ENCODE measurements at regions not wholly inside any gene's neighbourhood (a gene's known extent, or its start where the extent isn't known, plus 50 kb on each side); places are given as distances from the start of the nearest gene placed in this dataset.

DNA sequence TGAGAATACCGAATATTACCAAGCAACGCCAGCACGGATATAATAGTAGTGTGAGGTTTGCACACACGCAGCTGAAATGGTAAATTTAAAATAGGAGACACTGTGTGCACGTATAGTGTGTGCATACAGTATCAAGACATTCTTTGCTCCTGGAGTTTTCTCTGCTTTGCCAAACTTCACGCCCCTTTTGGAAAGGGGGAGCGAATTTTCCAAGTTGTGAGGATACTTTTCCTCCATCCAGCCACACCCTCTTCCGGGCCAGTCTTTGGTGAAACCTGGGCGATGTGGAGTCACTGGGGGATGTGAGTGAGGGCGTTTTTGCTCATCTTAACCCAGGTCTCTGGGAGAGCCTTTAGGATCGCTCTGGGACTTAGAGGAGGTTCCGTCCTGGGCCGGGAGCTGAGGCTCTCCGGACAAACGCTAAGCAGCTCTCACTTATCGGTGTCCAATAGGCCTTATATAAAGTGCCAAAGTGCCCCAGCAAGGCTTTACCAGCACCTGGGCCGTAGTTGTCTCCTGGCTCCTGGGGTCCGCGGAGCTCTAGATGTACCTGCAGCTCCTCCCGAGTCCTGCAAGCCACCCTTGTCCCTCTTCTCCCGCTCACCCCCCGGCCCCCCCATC, 160.0 kb upstream of the MKI67 start:
- DNase-seq = no peak

DNA sequence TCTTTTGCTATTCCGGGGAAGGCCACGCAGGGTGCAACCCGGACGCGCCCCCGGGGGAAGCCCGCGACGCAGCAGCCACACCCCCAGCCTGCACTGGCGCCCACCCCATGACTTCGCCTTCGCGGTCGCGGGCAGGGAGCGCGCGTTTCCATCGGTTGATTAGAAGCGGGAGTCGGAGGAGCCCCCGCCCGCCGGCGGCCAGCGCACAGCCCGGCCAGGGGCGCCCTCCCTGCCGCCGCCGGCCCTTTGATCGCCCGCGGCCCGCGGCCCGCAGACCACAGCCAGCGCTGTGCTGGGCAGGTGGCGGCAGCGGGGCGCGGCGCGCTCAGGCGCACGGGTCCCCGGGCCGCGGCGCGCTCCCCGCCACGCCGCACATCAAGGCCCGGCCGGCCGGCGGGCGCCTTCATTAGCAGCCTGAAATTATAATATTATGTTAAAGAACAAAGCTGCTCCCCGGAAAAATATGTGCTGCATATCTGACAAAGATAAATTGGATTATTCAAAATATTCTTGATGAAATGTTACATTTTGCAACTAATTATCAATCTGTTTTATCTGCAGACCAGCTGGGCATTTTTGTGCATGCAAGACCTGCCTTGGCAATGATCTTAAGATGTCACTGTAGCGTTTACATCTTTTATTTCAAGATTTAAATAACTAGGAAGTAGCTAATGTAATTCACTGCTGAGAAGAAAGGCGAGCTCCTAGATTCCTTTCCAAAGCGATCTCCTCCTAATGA, 160.7 kb upstream of the MKI67 start:
- no peak for DNase-seq

DNA sequence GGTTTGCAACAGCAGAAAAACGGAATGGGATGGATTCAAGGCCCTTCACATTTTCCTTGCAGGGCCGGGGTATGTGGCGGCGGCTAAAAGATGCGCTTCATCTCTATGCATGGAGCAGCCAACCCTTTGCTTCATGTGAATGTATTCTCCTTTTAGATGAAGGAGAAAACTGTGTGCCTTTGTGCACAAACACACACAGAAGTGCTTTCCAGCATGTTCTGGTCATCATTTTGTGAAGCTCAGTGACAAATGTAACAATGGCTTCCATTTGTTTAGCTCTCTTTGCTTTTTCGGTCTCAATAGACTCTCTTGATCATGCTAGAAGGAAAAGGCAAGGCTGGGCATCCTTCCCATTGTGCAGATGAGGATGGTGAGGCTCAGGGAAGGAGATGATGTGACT, 161.7 kb upstream of the MKI67 start:
- no peak for DNase-seq

DNA sequence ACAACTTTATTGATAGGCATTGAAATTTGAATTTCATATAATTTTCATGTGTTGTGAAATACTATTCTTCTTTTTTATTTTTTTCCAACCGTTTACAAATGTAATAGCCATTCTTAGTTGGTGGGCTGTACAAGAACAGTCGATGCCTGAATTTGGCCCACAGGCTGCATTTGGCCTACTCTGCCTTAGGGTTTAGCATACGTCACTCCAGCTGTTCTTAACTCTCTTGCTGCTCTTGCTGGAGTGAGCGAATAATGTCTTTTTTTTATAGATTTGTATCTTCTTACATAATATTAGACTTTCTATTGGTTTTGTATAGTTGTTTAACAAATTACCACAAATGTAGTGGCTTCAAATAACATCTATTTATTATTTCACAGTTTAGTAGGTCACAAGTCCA, 163.4 kb upstream of the MKI67 start:
- DNase-seq = no peak

DNA sequence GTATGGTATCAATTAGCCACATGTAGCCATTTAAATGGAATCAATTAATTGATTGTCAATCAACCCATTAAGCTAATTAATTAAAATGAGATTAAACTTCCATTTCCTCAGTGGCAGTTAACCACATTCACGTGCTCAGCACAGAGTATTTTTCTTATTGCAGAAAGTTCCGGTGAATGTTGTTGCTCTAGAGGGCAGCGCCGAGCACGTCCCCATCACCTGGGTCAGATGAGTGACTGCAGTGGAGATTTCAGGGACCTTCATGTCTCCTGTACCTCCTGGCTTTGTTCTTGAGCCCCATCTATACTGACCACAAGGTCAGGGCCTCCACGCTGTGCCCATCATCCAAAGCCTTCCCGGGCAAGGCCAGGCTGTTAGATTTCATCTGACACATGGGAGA, 168.8 kb upstream of the MKI67 start:
- DNase-seq = no peak

DNA sequence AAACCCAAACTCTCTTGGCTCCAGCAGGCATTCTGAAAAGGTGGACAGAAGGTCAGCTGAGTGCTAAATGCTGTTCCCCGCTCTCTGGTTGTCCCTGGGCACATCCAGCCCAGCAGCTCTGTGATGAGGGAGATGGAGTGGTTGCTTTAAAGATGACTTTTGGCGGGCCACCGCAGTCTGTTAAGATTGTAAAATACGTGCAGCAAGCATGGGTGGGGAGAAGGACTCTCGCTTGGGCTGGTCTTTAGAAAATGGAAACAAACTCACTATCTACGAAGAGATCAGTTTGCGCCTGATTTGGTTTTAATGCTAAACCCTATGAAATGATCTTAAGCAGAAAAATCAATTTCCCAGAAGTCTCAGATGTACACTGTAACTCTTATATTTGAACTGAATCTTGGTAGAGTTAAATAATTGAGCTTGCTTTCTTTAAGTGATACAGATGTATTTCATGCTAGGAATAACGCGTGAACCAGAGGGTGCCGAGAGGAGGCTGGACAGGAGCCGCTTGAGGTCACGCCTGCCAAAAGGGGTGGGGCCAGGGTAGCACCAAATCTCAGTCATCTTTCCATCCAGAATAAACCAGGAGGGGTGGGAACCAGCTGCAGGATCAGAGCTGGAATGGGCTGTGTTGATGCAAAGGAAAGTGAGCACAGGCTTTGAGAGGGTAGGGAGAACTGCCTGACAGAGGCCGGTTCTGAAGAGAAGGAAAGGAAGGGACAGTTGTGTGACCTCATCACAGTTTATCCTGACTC, 170.2 kb upstream of the MKI67 start:
- DNase-seq = no peak

DNA sequence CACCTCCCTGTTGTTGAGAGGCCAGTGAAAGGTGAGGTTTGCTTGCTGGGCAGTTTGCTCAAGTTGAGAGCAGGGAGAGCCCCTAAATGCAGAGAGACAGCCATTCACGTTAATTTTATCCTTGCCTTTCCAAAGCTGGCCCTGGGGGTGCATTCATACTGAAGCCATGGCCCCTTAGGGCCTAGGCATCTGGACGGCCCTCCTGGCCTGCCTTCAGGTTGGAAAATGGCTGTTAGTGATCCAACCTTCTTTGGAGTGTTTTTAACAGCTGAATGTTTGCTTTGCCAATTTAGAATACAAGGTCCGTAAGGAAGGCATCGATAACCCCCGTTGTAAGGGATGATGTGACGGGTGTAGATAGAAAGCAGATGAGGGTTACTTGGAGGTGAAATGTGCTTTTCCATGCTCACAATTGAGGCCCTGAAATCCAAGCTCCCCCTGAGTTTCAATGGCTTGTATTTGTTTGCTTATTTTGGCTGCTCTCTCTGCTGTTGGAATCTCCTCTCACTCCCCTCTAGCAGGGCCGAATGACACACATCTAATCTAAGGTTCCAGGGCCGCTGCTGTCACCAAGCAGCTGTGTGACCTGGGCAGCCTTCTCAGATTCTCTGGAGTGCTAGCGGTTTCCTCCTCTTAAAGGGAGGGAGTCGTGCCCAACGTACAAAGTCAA, 171.6 kb upstream of the MKI67 start:
- DNase-seq = no peak

DNA sequence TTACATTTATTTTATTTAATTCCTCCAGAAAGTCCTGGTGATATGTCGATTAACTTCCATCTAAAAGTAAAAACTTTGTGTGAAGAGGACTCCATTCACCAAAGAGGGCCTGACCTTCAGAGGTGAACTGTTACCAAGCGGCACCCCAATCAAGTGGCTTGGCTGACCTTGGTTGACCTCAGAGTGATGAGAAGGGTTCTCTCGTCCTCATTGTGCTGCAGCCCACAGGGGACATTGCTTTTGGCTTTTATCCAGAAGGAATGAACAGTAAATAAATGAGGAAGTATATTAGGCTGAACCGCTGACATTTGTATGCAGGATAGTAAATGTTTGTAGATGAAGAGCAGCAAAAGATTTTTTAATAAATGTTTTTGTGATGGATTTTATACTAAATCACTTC, 172.4 kb upstream of the MKI67 start:
- DNase-seq = no peak

DNA sequence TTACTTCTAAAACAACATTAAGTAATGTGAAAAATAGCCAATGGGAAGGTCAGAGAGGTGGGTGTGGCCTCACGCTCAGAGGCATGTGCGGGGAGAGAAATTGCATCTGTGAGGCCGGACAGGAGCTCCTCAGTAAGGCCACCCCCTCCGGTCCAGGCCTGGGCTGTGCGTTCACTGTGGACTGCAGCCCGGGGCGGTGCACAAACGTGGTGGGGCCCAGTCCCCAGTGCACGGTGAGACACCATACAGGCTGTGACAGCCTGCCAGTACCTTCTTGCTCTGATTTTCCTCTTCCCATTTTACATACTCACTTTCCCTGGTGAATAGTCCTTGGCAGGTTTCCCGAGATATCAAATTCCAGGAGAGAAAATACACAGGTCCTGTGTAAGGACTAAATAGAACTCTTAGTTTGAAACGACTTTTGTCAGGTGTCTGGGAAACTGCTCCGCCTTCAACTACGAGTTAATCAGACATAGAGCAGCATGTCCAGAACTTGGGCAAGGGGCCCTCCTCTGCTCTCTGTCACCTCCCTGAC, 174.1 kb upstream of the MKI67 start:
- no peak for DNase-seq

DNA sequence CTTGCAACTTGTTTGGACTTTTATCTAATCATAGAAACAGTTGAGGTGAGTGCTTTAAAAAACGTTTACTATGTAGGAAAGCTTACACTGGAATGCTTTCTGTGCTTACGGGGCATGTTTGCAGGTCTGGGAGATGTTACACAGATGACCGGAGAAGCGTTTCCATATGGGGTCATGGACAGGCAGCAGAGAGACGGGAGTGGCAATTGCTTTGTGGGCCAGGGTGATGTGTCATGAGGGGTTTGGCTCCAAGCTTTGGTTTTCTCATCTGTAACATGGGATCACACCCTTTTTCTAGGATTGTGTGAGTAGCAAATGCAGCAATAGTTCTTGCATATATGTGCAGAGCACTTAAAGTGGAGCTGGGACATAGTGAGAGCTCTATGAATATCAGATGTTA, 174.8 kb upstream of the MKI67 start:
- no peak for DNase-seq

DNA sequence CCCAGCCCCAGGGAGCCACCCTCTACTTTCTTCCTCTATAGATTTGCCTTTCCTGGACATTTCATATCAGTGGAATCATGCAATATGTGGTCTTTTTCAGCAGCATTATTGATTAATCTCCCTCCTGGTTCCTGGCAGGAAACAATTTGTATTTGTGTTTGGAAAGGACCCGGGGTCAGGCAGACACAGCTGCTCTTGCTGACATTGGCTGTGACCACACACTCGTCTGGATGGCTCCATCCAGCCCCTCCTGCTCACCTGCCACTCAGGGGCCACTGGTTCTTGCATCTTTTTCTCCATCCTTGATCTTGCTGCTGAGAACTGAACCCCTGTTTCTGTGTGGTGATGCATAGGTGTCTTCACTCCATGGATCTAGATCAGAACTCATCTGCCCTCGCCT, 176.6 kb upstream of the MKI67 start:
- no peak for DNase-seq

DNA sequence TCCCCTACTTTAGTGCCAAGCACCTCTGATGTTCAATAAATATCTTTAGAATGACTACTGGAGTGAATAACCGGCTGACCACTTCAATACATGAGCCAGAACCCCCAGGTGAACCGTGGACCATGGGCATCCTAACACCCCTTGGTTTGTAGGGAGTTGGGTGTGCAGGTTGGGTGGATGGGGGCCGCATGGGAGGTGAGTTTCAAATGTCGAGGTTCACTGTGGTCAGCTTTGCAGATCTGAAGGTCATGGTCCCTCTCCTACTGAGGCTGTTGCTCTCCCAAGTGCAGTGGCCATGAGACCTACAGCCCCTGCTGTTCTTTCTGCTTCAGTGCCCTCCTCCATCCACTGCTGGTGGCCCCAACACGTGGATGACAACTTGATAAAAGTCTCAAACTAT, 178.0 kb upstream of the MKI67 start:
- no peak for DNase-seq

DNA sequence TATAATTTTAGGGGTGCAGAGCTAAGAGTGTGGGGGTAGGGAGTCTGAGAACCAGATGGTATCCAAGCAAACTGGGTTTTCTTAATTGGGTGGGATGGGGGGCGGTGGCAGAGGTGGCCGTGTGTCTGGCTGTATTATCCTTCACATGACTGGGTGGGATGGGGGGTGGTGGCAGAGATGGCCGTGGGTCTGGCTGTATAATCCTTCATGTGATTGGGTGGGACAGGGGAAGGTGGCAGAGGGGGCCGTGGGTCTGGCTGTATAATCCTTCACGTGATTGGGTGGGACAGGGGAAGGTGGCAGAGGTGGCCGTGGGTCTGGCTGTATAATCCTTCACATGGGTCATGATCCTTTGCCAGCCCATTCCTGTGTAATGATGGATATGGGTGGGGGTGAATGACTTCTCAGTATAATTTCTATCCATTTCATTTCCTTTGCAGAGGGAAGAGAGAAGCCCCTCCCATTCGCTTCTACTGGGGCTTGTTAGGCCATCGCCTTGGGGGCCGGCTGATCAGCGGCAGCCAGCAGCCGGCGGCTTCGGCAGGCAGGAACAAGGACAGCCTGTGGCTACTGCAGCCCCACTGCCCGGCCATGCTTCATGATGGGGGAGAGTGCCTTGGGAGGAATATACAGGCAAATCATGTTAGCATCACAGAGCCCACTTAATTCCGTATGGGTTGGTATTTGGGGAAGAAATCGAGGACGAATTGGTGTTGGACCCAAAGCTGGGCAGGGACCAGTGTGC, 179.6 kb upstream of the MKI67 start:
- no peak for DNase-seq

DNA sequence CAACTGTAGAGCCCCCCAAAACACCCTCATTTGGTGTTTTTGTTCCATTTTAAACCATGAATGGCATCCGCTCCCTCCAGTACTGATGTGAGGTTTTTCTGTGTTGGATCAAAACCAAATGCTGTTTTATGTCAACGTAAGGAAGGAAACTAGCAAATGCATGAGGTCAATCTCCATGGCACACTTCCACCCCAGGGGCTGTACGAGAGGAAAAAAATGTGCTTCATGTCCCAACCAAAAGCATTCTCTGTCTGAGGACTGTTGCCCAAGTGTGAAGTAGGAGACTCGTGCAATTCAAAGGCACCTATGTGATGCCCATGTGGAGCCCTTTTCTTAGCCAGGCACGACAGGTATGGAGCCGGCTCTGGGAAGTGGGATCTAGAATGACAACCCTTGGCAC, 180.3 kb upstream of the MKI67 start:
- no peak for DNase-seq

DNA sequence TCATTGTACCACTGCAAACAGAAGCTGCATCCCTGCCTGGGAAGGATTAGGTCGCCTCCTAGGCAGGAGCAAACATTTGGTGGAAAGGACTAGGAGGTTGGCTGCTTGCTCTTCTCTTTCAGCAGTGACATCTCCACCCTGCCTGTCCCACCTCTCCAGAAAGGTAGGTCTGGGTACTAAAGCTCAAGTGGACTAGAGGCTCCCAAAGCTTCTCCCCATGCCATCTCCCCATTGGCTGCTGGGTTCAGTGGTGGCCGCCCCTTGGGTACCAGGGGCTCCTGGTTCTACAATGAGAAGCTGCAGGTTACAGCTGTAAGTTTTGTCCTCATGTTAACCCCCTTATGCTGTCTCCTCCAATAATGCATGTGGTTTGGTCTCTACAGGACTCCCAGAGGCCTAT, 180.7 kb upstream of the MKI67 start:
- no peak for DNase-seq

DNA sequence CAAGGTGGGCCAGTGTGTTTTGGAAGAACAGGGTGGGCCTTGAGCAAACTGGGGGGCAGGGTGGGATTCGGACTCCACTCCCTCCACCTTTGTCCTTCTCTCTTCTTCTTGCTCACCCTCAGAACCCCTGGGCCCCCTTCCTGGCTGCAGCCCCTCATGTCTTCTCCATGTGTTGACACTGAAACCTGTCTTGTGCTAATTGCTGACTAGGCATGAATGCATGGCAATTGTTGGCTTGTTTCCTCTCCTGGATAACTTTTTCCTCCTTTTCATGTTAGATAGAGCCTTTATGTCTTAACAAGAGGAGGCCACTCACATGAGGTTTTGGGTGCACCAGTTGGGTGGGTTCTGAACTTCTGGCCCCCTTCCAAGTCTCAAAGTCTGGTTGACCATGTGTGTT, 181.6 kb upstream of the MKI67 start:
- no peak for DNase-seq

DNA sequence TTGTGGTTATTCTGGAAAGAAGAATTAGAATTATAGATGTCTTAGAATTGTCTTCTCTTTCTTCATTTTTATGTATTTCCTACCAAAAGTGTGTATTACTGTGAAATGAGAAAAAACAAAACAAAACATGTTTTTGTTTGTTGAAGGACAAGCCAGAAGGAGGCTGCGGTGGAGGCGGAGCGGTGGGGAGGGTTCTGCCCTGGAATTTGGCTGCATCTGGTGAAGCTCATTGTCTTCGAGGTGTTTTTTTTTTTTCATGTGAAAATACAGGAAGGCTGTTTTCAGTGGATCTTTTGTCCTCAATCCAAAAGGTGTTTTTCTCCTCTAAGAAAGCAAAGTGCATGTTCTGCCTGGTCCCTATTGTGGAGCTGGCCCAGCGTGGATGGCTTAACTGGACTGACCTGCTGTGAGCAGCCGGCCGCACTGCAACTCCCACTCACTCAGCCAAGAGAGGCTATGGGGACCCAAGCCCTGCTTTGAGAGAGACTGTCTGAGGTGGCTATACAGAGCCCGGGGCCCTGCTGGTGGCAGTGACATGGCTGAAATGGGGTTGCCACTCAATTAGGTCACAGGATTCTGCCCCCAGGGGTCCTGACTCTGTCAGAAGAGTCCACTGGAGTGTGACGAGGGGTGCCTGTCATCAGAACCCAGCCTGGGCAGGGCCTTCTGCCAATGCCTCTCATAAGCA, 184.9 kb upstream of the MKI67 start:
- no peak for DNase-seq

DNA sequence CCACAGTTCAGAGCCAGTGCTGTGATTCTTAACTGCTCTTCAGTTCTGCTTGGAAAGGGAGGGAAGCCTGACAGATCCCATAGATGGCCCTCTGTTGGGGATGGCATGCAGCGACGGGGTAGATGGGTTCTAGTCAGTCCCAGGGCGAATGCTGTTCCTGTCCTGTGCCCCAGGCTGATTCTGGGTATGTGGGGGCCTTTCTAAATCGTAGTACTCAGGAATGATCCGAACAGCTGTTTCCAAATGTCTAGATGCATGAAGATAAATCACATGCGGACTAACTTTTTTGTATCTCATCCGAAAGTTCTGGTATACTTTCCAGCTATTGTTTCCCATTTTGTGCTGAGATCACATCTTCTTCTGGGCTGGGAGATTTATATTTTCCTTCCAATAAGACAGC, 186.0 kb upstream of the MKI67 start:
- no peak for DNase-seq

DNA sequence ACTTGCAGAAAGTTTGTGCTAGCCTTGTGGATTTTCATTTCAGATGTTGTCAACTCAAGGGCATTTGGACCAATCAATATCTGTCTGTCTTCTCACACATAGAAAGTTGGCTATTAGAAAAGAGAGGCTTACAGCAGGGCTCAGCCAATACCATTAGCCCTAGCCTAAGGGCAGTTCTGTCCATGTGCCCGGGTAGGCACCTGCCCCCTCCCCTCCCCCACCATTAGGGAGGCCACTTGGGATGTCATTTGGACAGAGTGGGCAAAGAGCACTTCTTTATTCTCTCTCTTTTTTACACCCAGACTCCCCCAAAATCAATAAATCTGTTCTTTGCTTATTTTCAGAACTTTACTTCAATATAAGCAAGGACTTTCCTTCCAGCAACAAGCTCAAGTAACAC, 188.5 kb upstream of the MKI67 start:
- DNase-seq = no peak

DNA sequence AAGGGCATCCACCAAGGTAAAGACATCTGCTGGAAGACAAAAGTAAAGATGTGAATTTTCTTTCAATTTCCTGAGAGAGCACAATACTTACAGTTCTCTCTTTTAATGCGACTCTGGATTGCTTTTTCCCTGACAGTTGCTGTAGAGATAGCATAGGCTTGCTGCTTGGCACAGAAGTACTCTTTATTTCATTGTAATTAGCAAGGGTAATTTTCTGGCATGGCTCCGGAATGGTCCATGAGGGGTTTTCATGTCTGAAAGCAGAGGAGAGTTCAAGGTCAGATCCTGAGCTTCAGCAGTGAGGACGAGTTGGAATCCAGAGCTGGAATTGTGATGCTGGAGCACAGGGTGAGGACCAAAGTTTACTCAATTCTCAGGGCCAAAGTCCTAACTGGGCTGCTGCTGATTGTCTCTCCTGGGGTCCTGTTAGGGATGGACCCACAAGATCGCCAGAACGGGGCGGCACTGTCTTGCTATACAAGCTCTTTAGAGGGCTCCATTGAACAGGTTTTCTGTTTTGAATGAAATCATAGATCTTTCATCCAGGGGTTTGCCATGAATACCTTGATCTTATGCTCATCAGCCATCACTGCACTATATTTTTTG, 190.0 kb upstream of the MKI67 start:
- no peak for DNase-seq

DNA sequence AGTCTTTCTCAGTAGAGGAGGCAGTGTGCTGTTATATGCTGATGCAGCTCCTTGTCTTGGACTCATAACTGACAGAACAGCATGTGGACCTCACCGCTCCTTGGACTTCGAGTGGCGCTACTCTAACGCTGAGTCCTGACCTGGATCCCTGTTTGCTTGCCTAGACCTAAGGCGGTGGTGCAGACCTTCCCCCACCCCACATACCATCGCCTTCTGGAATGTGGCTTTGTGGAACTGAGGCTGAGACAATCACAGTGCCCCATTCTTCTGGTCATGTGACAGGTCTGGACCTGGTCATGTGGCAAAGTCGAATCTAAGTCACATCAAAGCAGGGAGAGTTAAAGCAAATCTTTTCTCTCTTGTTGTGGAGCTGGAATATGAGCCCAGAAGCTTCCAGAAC, 190.7 kb upstream of the MKI67 start:
- DNase-seq = no peak

DNA sequence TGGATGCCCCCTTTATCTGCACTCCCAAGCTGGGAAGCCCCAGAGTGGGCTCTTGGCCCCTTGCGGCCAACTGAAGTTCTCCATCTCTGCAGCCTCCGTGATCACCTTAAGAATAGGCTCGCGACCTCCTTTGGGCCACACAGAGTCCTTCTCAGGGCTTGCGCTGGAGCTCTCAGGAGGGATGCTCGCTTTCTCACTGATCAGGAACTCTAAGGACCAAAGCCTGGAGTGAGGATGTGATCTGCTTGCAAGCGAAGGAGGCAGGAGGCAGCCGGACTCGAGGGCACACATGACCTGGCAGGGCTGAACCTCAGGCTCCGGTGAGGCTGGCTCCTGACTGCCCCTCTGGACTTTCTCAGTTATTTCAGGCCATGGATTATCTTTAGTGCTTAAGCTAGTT, 192.1 kb upstream of the MKI67 start:
- no peak for DNase-seq

Data from CD4-positive, alpha-beta T cell treated with Interleukin-15 for 1 hour (primary cell).